22Rv1 (cell line): ENCODE measurements at regions not wholly inside any gene's neighbourhood (a gene's known extent, or its start where the extent isn't known, plus 50 kb on each side); places are given as distances from the start of the nearest gene placed in this dataset.

ENCODE experiments used
- ZFX ChIP-seq: fragments of 450-650 bp; IDR thresholded peaks from 2 replicates; pipeline ENCODE4 v1.6.1; 2017; ENCODE audit warnings: antibody characterized with exemption, borderline replicate concordance
- TF ChIP-seq, protein P1 (sequence below): fragments of 450-650 bp; IDR thresholded peaks from 2 replicates; pipeline ENCODE4 v1.5.1; 2017; ENCODE audit warnings: mild to moderate bottlenecking

DNA sequence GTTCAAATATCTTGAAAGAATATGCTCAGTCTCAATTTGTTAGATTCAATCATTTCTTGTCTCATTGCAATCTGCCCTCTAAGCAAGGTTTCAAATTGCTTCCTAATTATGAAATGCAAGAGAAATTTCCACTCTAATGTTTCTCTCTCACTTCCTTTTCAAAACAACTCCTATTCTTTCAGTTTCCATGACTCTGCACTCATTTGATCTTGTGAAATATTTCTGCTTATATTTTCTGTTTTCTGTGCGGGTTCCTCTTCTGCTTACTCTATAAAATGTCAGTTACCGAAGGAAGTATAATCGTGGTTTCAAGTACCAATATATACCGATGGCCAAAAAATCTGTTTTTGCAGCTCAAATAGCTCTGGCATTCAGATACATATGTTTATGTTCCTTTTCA lies 521.9 kb upstream of the NAALADL2 start:
- TF ChIP-seq, protein P1, sequence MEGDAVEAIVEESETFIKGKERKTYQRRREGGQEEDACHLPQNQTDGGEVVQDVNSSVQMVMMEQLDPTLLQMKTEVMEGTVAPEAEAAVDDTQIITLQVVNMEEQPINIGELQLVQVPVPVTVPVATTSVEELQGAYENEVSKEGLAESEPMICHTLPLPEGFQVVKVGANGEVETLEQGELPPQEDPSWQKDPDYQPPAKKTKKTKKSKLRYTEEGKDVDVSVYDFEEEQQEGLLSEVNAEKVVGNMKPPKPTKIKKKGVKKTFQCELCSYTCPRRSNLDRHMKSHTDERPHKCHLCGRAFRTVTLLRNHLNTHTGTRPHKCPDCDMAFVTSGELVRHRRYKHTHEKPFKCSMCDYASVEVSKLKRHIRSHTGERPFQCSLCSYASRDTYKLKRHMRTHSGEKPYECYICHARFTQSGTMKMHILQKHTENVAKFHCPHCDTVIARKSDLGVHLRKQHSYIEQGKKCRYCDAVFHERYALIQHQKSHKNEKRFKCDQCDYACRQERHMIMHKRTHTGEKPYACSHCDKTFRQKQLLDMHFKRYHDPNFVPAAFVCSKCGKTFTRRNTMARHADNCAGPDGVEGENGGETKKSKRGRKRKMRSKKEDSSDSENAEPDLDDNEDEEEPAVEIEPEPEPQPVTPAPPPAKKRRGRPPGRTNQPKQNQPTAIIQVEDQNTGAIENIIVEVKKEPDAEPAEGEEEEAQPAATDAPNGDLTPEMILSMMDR = no peak
- TF ChIP-seq ZFX = no peak
